ENCODE measurements at regions not wholly inside any gene's neighbourhood (a gene's known extent, or its start where the extent isn't known, plus 50 kb on each side); places are given as distances from the start of the nearest gene placed in this dataset.
"Not testable (repeated sequence)": the region's sequence is repeated elsewhere in the genome, so short reads cannot be mapped to it uniquely, and the experiment has no call there.

DNA sequence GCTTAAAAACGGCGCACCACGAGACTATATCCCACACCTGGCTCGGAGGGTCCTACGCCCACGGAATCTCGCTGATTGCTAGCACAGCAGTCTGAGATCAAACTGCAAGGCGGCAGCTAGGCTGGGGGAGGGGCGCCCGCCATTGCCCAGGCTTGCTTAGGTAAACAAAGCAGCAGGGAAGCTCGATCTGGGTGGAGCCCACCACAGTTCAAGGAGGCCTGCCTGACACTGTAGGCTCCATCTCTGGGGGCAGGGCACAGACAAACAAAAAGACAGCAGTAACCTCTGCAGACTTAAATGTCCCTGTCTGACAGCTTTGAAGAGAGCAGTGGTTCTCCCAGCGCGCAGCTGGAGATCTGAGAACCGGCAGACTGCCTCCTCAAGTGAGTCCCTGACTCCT is 675.7 kb downstream of the SLITRK6 start:
- TF ChIP-seq EP300, CTCF, POLR2A, POLR2AphosphoS5 (IDR thresholded peaks at IDR 0.05): not testable (repeated sequence)

Data from stomach (tissue), 4 donors.